NCI-H1694 (cell line): ENCODE measurements at regions not wholly inside any gene's neighbourhood (a gene's known extent, or its start where the extent isn't known, plus 50 kb on each side); places are given as distances from the start of the nearest gene placed in this dataset.
"Not testable (repeated sequence)": the region's sequence is repeated elsewhere in the genome, so short reads cannot be mapped to it uniquely, and the experiment has no call there.

Experiments used
- DNase-seq: peaks from one replicate; lab custom pipeline; 2025; lab: John Stamatoyannopoulos, UW

- DNase-seq: no peak
Observed at GRCh38 chrX:96211953-96212352, 472.7 kb upstream of the DIAPH2 start.

GRCh38 chrX:96214681-96215080, 470.0 kb upstream of the DIAPH2 start:
- not testable (repeated sequence) for DNase-seq

GRCh38 chrX:96224279-96224678, 460.4 kb upstream of the DIAPH2 start:
- DNase-seq: no peak

GRCh38 chrX:96244955-96245354, 439.7 kb upstream of the DIAPH2 start:
- DNase-seq: no peak

DNA sequence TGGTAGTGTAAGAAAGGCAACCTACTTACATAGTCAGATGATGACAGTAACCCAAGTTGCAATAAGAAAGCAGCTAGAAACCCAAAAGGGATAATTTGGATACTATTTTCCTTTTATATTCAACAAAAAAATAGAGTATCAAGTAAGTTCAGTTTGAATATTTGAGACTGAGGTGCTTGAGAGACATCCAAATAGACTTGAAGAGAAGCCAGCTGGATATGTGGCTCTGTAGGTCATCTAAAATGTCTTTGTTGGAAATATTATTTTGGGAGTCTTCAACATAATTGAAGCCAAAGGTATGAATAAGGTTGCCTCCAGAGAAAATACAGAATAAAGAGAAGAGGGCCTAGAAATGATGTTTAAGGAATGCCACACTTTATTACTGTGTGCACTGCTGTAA, 438.2 kb upstream of the DIAPH2 start:
- DNase-seq: no peak
